ENCODE measurements at regions not wholly inside any gene's neighbourhood (a gene's known extent, or its start where the extent isn't known, plus 50 kb on each side); places are given as distances from the start of the nearest gene placed in this dataset.
"Not testable (repeated sequence)": the region's sequence is repeated elsewhere in the genome, so short reads cannot be mapped to it uniquely, and the experiment has no call there.

DNA sequence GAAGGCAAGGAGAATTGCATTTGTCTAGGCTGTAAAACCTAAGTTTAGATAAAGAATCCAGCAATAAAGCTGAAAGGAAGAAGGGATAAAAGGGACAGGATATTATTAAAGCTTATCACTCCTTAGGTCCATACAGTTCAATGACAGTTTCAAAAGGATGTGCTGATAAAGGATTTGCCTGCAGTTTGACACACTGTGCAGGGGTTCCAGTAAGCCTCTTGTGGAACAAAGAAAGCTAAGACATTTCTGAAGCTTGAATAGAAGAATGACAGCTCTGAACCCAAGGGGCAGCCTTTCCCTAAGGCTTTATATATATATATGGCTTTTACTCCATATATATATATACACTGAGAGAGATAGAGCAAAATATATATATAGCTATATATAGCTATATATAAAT, 276.8 kb upstream of the GRM3 start:
- no peak for DNase-seq

GRCh38 chr7:86340407-86340806, 303.3 kb upstream of the GRM3 start:
- DNase-seq, result not testable (repeated sequence)

DNA sequence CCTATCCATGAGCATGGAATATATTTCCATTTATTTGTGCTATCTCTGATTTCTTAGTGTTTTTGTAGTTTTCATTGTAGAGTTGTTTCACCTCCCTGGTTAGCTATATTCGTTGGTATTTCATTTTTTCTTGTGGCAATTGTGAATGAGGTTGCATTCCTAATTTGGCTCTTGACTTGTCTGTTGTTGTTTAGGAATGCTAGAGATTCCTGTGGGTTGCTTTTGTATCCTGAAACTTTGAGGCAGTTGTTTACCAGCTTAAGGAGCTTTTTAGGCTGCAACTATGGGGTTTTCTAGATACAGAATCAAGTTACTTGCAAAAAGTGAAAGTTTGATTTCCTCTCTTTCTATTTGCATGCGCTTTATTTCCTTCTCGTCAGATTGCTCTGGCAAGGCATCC, 304.7 kb upstream of the GRM3 start:
- no peak for DNase-seq

DNA sequence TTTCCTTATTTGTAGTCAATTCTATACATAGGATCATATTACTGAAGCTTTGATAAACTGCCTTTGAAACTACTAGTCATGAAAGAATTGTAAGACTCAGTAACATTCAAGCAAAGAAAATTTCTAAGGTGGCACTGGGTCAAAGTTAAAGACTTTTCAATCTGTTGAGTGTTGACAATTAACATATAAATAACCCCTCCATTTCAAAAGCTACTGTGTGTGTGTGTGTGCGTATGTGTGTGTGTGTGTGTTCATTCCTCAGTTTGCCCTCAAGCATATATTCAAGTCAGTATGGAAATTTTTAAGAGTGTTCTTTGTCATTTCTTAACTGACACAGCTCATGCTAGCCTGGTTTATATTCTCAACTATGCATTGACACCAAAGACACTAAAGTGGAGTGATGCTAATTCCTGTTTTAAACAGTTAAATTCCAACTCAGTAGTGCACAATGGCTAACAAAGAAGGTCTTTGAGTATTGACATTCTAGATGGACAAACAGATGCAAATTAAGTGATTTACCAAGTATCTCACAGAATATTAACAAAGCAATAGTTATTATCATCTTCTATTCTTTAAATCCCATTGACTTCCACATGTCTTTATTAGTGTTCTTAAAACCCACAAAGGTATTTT, 314.8 kb upstream of the GRM3 start:
- DNase-seq, result no peak

DNA sequence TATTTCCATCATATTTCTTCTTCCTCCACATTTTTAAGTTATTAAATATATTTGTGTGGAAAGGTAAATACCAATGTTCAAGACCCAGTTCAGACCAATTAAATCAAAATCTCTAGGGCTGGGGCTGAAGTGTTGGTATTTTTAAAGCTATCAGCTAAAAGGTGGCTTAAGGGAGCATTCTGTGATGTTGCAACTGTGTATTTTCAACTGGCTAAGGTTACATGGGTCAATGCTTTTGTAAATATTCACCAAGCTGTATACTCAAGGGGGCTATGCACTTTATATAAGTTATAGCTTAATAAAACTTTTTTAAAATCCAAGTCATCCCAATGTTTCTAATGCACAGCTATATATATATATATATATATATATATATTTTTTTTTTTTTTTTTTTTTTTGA, 316.9 kb upstream of the GRM3 start:
- no peak for DNase-seq

- DNase-seq, result no peak
These were observed 322.8 kb upstream of the GRM3 start for GRCh38 chr7:86320889-86321288.

DNA sequence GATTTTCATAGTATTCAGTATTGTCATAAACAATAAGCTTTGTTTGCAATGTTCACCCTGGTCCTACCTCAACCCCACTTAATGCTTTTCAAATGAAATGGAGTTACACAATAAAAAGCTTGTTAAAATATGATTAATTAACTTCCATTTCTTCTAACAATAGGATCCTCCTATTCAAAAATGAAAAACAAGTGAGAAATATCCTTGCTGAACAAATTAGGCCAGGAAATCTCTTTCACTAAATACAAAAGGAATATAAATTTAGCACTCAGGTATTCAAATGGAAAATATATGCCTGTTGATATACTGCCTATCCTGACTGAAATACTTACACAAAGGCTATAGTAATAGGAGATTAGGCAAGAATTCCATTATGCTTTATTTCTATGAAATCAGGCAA, 323.4 kb upstream of the GRM3 start:
- DNase-seq, result no peak

- no peak for DNase-seq
These were observed 329.9 kb upstream of the GRM3 start for GRCh38 chr7:86313842-86314241.

DNA sequence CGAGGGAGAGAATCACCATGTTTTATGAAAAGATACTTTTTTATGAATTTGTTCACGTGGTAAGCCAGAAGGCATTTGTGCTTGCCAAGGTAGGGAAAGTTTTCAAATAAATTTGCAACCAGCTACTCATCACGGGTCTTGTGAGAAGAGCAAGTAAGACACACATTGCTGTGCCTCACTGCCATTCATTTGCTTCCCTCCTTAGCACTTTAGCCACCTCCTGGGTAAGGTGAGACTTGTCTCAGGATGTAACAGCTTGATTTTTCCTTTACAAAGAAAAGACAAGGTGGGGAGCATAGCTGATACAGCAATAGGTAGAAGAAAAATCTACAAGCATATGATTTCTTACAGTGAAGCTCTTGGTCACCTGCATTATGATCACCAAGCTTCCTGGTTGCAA, 342.4 kb upstream of the GRM3 start:
- no peak for DNase-seq

GRCh38 chr7:86295526-86295925, 348.2 kb upstream of the GRM3 start:
- no peak for DNase-seq

GRCh38 chr7:86282014-86282682, 361.6 kb upstream of the GRM3 start:
- DNase-seq, result no peak

DNA sequence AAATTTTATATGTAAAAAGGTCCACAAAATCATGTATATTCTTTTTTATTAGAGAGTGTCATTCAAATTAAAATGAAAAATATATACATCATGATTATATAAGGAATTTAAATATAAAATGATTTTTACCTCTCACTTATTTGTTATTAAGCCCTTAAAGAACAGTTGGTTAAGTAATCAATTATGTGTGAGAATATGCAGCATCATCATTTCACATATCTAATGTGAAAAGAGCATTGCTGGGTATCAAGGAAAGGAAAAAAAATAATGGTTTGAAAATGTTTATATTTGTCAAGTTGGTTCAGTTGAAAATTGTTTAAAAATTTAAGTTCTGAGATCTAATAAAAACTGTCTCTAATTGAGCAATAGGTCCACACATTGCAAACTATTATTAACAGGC, 363.6 kb upstream of the GRM3 start:
- DNase-seq, result no peak

GRCh38 chr7:86262781-86263180, 380.9 kb upstream of the GRM3 start:
- DNase-seq, result no peak

DNA sequence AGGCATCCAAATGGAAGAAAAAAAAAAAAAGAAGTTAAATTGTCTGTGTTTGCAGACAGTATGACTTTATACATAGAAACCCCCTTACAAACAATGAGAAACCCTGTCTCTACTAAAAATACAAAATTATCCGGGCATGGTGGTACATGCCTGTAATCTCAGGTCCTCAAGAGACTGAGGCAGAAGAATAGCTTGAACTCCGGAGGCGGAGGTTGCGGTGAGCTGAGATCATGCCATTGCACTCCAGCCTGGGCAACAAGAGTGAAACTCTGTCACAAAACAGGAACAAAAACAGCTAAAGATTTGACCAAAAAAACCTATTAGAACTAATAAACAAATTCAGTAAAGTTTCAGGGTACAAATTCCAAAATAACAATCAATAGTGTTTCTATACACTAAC, 385.8 kb upstream of the GRM3 start:
- DNase-seq, result no peak

DNA sequence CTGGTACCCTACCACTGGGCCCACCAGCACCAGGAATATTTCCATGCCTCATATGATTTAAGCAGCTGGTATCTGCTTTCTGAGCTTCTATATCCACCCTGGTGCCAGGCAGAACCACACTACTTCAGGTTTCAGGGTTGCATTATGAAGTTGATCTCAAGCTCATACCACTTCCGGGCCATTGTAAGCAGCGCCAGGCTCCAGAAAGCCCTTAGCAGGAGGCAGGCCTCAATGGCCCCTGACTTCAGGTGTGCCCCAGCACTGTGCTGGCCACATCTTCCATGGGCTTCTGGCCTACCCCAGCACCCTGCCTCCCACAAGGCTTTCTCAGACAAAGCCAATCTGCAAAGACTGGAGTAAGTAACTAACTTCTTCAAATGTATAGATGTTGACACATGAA, 391.3 kb upstream of the GRM3 start:
- no peak for DNase-seq

- DNase-seq, result no peak
These were observed 394.7 kb upstream of the GRM3 start for GRCh38 chr7:86248977-86249376.

GRCh38 chr7:86243171-86243570, 400.5 kb upstream of the GRM3 start:
- DNase-seq, result no peak

DNA sequence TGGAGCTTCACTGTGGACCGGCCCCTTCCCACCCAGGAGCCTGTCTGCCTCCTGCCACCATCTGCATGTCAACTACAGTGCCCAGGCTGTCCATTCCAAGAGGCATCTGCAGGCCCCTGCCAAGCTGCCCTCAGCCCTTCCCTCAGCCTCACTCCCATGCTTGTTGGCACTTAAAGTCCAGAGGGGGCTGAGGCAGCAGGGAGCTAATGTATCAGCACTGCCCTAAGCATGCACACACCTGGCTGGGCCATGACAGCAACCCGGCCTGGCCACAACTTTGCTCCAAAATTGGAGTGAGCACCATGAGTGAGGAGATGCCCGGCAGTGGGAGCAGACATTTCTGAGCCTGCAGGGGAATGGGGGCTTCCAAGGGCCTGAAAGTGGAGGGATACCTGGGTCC, 417.5 kb upstream of the GRM3 start:
- no peak for DNase-seq

- DNase-seq, result no peak
These were observed 420.9 kb upstream of the GRM3 start for GRCh38 chr7:86222806-86223205.

DNA sequence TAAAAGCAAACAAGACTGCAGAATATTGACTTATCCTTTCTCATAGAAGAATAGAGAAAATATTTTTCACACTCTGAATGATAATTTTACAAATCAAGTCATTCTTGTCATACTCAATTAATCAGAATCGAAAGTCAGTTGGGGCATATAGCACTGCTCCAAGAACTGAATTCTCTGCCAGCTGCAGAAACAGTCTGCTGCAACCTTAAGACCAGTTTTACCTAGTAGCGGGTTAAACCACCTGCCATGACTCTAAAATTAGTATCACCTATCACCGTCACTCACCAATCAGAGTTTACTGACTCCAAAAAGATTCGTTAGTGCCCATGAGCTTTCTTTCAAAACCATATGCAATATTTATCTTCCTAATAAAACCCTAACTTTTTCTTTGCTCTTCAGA, 429.0 kb upstream of the GRM3 start:
- DNase-seq, result no peak

- DNase-seq, result no peak
These were observed 430.7 kb upstream of the GRM3 start for GRCh38 chr7:86212976-86213375.

DNA sequence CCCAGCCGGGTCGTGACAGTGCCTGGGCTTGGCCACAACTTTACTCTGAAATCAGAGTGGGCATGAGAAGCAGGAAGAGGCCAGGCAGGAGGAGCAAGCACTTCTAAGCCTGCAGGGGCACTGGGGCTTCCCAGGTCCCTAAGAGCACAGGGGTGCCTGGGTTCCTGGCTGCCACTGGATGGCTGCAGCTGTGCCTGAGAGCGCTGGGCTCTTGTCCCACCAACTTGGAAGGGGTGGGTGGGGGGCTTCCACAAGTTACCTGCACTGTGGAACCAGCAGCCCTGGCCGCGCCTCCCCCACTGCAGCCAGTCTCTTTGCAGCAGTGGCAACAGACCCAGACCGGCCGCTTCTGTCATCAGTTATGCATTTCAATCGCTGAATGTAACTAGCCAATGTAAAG, 434.7 kb upstream of the GRM3 start:
- DNase-seq, result no peak

DNA sequence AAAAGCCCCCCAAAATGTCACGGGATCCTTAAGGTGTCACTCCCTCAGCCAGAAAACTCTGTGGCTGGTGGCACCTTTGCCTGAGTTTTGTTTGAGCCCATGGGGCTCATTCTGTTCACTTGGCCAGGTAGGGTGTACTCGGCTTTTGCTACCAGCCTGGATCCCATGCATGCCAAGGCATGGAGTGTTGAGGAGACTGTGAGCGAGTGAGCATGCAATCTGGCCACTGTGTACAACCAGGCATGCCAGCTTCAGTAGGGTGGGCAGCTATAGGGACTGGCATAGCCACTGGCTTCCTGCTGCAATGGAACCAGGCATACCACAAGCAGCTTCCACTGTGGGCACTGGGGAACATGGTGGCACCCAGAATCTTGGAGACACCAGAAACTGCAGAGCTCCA, 436.0 kb upstream of the GRM3 start:
- DNase-seq, result no peak

- no peak for DNase-seq
These were observed 440.9 kb upstream of the GRM3 start for GRCh38 chr7:86202833-86203232.

- DNase-seq, result no peak
These were observed 441.9 kb upstream of the GRM3 start for GRCh38 chr7:86201767-86202166.

Data from islet precursor cell (in vitro differentiated cells).